Daoy (cell line): ENCODE measurements at regions not wholly inside any gene's neighbourhood (a gene's known extent, or its start where the extent isn't known, plus 50 kb on each side); places are given as distances from the start of the nearest gene placed in this dataset.
"Not testable (repeated sequence)": the region's sequence is repeated elsewhere in the genome, so short reads cannot be mapped to it uniquely, and the experiment has no call there.

ENCODE experiments used
- DNase-seq: peaks from one replicate; pipeline ENCODE4 v3.0.0-alpha.2; 2015; ENCODE audit warnings: low read depth

DNA sequence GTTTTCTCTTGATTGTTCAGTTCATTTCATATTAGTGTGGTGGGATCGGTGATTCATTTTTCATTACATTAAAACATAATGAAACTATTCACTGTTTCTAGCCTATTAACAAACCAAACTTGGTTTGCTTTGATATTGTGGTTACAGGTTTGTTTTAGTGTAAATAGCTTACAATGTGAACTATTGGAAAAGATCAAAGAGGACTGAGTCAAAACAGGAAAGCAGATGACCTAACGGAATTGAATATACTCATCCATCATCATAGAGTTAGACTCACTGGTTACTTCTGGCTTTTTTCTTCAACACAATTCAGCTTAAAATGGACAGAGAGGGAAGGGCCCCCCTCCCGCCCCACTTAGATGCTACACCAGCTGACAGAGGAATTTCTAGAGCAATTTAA is 616.2 kb upstream of the AADAT start:
- no peak for DNase-seq

DNA sequence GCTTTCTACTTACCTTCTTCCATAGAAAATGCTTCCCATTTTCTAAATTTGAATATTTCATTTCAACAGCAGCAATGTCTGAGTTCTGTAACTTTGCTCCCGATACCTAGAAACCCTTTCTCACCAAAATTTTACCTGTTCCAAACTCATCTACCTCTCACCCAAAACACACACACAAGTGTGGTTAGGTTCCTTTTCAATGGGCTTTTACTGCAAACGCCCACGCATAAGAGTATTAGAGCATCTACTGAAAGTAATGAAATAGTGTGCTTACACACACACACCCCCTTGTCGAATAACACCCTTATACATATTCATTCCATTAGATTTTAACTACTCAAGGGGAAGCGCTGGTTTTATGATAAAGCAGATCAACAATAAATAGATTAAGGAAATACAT is 610.3 kb upstream of the AADAT start:
- no peak for DNase-seq

DNA sequence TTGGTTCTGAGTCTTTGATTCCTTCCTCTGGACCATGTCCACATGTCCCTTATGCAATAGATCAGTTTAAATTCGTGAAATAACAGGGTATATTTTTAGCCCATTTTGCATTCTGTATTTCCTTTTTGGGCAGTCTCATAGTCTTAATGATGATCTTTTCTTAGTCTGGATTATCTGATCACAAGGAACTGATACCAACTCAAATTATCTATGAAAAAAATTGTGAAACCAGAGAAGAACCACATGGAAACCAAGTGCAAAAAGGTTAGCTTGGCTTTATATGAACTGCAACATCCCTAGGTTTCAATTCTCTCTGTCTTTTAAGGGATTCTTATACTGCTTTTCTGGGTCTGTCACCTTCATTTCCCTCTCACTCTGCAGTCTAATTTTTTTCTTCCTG is 608.6 kb upstream of the AADAT start:
- no peak for DNase-seq

GRCh38 chr4:170697845-170698244 is 608.1 kb upstream of the AADAT start:
- DNase-seq: no peak

- DNase-seq: no peak
These were observed 607.3 kb upstream of the AADAT start for GRCh38 chr4:170697045-170697444.

DNA sequence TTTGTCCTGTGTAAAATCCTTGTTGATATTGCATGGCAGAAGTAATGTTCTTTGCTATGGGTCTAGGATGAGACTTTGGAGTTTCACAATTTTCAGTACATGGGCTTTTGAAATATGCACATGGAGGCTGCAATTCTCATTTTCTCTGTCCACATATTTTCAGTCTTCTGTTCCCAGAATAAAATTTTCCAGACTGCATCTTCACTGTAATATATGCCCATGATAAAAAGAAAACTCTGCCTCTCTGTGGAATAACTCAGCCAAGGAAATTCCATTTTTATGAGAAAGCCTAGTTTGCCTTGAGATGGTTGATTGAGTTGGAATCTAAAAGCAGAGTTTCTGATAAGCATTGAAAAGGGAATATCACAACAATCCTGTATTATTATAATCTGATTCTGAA is 601.4 kb upstream of the AADAT start:
- no peak for DNase-seq

DNA sequence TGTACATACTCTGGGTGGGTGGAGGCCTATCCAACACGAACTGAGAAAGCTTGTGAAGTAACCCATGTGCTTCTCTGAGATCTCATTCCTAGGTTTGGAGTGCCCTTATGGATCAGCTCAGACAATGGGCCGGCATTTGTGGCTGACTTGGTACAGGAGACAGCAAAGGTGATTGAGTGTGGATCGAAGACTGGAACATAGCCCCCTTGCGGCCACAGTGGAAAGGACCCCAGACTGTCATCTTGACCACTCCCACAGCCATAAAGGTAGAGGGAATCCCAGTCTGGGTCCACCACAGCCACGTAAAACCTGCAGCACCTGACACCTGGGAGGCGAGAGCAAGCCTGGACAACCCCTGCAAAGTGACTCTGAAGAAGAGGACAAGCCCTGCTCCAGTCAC is 598.0 kb upstream of the AADAT start:
- DNase-seq: no peak

GRCh38 chr4:170685701-170686100 is 595.9 kb upstream of the AADAT start:
- DNase-seq: not testable (repeated sequence)

DNA sequence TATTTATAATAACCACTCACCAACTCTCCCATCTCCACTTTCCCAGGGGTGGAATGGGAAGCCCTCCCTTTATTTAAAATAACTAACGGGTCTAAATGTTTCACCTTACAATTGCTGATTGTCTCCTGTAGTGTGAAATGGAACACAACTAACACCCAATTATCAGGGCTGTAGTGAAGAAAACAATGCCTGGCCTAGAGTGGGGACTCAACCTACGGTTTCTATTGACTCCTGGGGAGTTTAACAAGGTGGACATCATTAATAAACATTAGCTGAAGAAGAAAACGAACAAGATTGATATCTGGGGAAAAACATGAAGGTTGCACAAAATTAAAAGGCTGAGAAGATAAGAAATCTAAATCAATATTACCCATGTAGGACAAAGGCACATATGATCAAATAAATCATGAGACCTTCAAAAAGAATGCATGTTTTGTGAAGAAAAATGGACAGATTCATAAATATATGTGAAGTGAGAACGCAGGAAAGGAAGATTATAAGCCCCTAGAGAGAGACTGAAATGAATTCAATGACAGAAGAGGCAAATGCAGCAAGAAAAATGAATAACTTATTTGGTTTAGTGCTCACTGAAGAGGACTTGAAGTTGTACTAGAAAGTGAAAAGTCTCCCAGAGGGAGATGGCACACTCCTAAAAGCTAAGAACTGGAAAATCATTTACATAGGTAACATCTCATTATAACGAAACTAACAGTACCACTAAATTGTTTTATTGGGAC is 593.0 kb upstream of the AADAT start:
- DNase-seq: no peak

DNA sequence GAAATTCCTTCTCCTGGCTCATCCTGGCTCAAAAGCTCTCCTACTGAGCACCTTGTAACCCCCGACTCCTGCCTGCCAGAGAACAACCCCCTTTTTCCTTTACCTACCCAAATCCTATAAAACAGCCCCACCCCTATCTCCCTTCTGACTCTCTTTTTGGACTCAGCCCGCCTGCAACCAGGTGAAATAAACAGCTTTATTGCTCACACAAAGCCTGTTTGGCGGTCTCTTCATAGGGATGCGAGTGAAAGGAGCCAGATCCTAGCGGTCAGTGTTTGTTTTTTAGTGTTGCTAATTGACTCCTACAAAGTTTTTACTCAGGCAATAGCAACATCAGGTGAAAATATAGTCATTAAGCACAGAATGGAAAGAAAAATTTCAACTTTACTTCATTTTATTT is 592.3 kb upstream of the AADAT start:
- DNase-seq: not testable (repeated sequence)

DNA sequence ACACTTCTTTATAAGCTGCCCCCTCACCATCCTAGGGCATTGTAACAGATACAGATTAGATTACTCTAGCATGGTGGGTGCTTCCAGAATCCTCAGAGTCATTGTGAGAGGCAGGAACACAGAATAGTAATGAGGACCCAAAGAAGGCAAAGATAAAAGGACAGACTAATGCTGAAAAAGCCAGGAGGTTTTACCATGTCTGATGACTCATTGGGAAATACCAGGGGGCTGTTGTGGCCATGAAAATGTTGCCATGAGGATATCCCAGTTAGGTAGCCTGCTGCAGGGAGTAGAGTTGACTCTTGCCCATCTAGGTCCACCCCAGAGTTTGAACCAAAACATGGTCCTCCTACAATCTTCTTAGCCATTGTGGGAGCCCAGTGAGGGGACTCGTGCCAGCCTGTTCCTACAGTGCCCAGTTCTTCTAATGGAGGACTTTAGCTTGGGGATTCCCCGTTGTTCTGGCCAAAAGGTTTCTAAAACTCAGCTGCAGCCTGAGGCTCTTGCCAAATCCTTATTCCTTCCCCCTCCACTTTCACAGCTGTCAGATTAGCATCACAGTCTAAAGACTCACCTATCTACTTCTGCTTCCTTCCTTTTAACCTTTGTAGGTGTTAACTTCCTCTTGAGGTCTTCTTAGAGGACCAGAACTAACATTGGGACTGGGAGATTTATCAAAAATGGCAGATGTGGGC is 586.0 kb upstream of the AADAT start:
- DNase-seq: no peak

DNA sequence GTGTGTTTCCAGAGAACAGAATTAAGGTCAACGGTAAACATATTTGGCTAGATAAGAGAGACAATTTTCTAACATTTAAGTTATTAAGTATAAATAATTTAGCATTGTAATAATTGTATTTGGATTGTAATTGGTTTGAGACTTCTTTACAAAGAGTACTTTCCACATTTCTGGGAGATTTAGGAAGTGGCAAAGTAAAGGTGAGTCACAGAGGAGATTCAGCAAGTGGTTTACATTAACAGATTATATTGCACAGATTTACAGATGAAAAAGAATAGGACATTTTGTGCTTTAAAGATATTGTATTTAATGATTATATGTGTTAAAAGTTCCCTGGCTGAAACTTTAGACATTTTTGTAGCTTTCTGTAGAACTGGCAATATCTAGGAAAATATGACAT is 584.4 kb upstream of the AADAT start:
- DNase-seq: no peak

DNA sequence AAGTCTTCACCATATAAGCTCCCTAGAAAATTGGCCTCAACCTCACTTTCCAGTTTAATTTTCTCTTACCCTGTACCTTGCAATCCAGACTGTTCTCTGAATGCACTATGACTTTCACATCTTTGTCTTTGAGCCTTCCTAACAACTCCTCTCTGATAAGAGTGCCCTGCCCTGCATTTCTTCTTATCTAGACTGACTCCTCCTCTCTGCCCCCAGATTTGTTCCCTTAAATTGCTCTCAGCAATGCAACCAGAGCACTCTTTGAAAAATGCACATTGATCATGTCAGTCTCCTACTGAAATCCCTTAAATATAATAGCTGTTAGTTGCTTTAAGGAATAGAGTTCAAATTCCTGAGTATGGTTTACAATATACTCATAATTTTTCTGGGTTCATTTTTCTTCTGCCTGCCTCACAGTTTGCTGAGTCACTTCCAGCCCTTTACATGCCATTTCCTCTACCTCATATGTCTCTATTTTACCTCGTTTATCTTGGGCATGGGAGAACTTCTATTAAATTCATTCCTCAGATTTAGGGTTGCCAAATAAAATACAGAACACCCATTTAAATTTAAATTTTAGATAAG is 582.7 kb upstream of the AADAT start:
- DNase-seq: no peak

GRCh38 chr4:170671171-170671570 is 581.4 kb upstream of the AADAT start:
- no peak for DNase-seq

DNA sequence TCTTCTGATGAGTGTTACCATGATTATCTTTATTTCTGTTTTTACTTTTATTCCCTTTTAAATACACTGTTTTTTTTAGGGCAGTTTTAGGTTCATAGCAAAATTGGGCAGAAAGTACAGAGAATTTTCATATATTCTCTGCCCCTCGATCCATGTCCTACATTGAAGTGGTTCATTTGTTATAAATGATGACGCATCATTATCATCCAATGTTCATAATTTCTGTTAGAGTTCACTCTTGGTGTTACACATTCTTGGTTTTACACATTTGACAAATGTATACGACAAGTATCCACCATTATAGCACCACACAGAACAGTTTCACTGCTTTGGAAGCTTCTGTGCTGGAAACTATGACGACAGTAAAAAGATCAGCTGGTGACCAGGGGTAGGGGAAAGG is 578.1 kb upstream of the AADAT start:
- no peak for DNase-seq

- DNase-seq: no peak
These were observed 577.2 kb upstream of the AADAT start for GRCh38 chr4:170666909-170667308.

- DNase-seq: no peak
These were observed 572.5 kb upstream of the AADAT start for GRCh38 chr4:170662250-170662649.

DNA sequence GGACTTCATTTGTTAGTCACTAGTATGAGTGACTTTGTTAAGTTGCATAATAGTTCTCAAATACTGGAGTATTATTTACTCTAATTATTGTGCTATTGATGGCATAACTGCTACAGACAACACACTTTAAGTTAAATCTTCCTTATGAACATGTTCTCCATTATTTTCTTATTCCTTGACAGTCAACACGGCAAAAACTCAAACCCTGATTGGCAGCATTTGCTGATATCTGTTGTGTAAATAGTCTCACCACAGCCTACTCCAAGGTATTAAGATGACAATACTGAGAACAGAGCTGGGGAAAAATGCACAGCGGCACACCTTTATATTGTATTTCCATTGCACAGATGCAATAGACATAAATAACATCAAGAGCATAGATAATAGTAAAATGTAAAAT is 568.0 kb upstream of the AADAT start:
- DNase-seq: no peak

DNA sequence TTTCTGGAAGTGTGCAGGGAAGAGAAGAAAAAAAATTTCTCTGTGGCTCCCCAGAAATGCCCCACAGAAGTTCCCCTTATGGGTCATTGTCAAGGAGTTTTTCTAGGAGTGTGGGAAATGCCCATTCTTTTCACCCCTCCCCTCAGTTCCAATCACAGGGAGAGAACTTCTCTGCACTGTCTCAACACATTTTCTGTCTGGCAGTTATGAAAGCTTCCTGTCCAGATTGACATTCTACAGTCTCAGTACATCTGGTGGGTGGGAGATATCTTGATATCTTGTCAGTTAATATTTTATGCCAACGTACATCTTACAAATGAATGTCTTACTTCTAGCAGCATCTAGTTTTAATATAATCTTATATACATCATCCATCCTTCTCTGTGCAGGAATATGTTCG is 566.8 kb upstream of the AADAT start:
- no peak for DNase-seq

DNA sequence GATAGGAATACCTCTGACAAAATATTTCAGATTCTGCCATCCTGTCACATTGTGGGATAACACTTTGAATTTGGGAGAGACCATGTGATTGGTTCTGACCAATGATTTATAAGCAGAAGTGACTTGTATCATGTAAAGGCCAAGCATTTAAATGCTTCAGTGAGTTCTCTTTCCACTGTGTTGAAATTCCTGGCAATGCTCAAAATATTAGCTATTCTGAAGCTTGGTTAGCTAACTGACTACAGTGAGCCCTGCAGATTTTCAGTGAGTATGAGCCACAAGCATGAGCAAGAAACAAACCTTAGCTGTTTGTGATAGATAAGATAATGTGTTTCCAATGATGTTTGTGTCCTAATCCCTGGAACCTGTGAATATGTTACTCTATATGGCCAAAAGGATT is 562.8 kb upstream of the AADAT start:
- DNase-seq: no peak

DNA sequence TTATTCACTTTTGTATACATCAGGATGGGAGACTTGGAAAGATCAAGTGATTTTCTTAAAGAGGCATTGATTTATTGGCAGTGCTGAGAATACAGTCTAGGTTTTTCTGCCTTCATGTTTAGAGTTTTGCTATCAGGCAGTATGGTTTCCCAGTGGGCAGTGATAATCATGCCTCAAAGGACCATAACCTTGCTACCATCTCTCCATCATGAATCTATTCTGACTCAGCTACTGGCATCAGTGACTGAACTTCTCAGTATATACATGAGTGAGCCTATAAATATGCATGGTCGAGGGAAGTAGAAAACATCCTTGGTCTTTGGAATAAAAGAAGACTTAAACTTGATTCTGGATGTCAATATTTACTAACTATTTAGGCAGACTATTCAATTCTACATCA is 562.0 kb upstream of the AADAT start:
- DNase-seq: no peak

- no peak for DNase-seq
These were observed 537.7 kb upstream of the AADAT start for GRCh38 chr4:170627418-170627817.

GRCh38 chr4:170623899-170624298 is 534.1 kb upstream of the AADAT start:
- no peak for DNase-seq
